ENCODE measurements at regions not wholly inside any gene's neighbourhood (a gene's known extent, or its start where the extent isn't known, plus 50 kb on each side); places are given as distances from the start of the nearest gene placed in this dataset.

DNA sequence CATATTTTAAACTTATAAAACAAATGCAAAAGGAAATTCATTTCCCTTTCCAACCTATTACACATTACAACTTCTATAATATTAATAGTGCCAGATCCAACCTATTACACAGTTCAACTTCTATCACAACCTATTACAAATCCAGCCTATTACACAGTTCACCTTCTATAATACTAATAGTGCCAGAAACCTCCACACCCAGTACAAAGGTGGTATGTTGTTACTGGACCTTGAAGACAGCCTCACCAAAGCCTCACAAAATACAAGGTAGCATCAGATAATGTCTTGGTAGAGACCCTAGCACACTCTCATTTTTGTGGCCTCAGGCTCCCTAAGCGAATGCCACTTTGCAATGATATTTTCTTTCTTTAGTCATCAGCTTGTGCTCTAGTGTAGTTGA, 68.7 kb upstream of the PELI2 start:
- FAIRE-seq, result no peak
- Histone ChIP-seq H3K27me3 (ENCODE audit: control insufficient read depth in 2 of 2, insufficient read depth in 2 of 2, low read length in 2 of 2) (peaks cover 2 to 4% of the 10 kb centered on the region in 2 experiments), H3K4me3 (replicated peaks in 1 of 3; ENCODE audit: insufficient read depth in 1 of 3, low read depth in 1 of 3, low read length in 3 of 3) (no peak overlapping the region), H3K9me3 (replicated peaks; ENCODE audit: control insufficient read depth, insufficient read depth, low read length) (no peaks in the 10 kb centered on the region), H3K36me3 (ENCODE audit: control insufficient read depth in 2 of 2, extremely low read depth in 1 of 2, insufficient read depth in 2 of 2, low read length in 2 of 2) (no peaks in the 10 kb centered on the region), H2AFZ (ENCODE audit: low read depth, low read length) (no peak overlapping the region), H3K9me1 (replicated peaks; ENCODE audit: control insufficient read depth, extremely low read depth, insufficient read depth, low read length) (no peaks in the 10 kb centered on the region), H3K79me2 (ENCODE audit: control insufficient read depth, insufficient read depth, low read length) (no peaks in the 10 kb centered on the region), H4K20me1 (replicated peaks; ENCODE audit: control insufficient read depth, extremely low read depth, insufficient read depth, low read length) (no peaks in the 10 kb centered on the region), H3K9ac (replicated peaks; ENCODE audit: extremely low read depth, insufficient read depth, low read length) (no peak overlapping the region), H3K4me2 (ENCODE audit: insufficient read depth, low read length) (no peak overlapping the region), H3K4me1 (ENCODE audit: control insufficient read depth, extremely low read depth, insufficient read depth, low read length) (no peaks in the 10 kb centered on the region), H3K27ac (ENCODE audit: insufficient read depth, low read depth, low read length) (no peak overlapping the region)
- no peak for DNase-seq (ENCODE audit: low read depth, low spot score)
- BruUV-seq (replicated peaks), result no TSS peak
- intact Hi-C loops (cut with micrococcal nuclease) (no loop called here), dilution Hi-C loops (cut with MboI; ENCODE audit: extremely low pct_ligation_motif_present, low sequenced_read_pairs) (no loop called here)
- CTCF ChIA-PET, result interaction anchor here (1.6 kb wide), 1 partner anchor 318 kb away, joined by 4 read pairs; no protein-coding TSS in a partner anchor
- POLR2A ChIA-PET, result no interaction called here
- TF ChIP-seq, protein P1, sequence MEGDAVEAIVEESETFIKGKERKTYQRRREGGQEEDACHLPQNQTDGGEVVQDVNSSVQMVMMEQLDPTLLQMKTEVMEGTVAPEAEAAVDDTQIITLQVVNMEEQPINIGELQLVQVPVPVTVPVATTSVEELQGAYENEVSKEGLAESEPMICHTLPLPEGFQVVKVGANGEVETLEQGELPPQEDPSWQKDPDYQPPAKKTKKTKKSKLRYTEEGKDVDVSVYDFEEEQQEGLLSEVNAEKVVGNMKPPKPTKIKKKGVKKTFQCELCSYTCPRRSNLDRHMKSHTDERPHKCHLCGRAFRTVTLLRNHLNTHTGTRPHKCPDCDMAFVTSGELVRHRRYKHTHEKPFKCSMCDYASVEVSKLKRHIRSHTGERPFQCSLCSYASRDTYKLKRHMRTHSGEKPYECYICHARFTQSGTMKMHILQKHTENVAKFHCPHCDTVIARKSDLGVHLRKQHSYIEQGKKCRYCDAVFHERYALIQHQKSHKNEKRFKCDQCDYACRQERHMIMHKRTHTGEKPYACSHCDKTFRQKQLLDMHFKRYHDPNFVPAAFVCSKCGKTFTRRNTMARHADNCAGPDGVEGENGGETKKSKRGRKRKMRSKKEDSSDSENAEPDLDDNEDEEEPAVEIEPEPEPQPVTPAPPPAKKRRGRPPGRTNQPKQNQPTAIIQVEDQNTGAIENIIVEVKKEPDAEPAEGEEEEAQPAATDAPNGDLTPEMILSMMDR (IDR thresholded peaks at IDR 0.05; ENCODE audit: extremely low read depth in 1 of 2, insufficient read depth in 1 of 2, low read depth in 1 of 2, low read length in 2 of 2), result no peak
- TF ChIP-seq, protein P2, sequence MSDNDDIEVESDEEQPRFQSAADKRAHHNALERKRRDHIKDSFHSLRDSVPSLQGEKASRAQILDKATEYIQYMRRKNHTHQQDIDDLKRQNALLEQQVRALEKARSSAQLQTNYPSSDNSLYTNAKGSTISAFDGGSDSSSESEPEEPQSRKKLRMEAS (IDR thresholded peaks at IDR 0.05; ENCODE audit: insufficient read depth, insufficient read length), result no peak
- TF ChIP-seq JUN (IDR thresholded peaks at IDR 0.05; ENCODE audit: borderline replicate concordance, insufficient read depth, insufficient read length, low read depth), result no peak
- no peak for TF ChIP-seq POLR2A (IDR thresholded peaks at IDR 0.05; ENCODE audit: low read depth, low read length)
- TF ChIP-seq GATA2 (IDR thresholded peaks at IDR 0.05; ENCODE audit: insufficient read depth, insufficient read length, low read depth, low read length), result no peak
- no peak for TF ChIP-seq POLR2AphosphoS5 (IDR thresholded peaks at IDR 0.05; ENCODE audit: insufficient read depth, low read depth, low read length)
- TF ChIP-seq MYC (IDR thresholded peaks at IDR 0.05; ENCODE audit: low read depth, low read length), result no peak
- no peak for TF ChIP-seq FOS (IDR thresholded peaks at IDR 0.05; ENCODE audit: borderline replicate concordance, insufficient read depth, low read length)
- TF ChIP-seq EZH2 (IDR thresholded peaks at IDR 0.05; ENCODE audit: borderline replicate concordance, low read depth, low read length, severe bottlenecking), result no peak
